K562 (cell line): ENCODE measurements at regions not wholly inside any gene's neighbourhood (a gene's known extent, or its start where the extent isn't known, plus 50 kb on each side); places are given as distances from the start of the nearest gene placed in this dataset.

Experiments
- ATAC-seq: fragments of 200-7000 bp; cut with Tn5 transposase; 3 replicates; pipeline ENCODE4 v1.9.1; 2020; ENCODE audit warnings: moderate library complexity
- BruUV-seq: library from RNA; stranded (reverse); fragments of 400-500 nt; replicated peaks from 2 replicates; lab custom pipeline; 2021; lab: Mats Ljungman, UMichigan
- CTCF ChIA-PET: fragments of 300-600 bp; formaldehyde crosslinking; extraction: SDS; loops from one replicate; lab custom pipeline; 2021; ENCODE audit warnings: low intra/inter-chr PET ratio; lab: Yijun Ruan, JAX
- POLR2A ChIA-PET: fragments of 300-600, 350-650 bp; sonication (Branson Sonifier 250); formaldehyde crosslinking; extraction: SDS; loops from one replicate; lab custom pipeline; 2021; ENCODE audit warnings: antibody characterized with exemption, inconsistent platforms; lab: Yijun Ruan, JAX
- DNase-seq, 4 experiments: peaks; one replicate each; pipeline versions ENCODE4 v3.0.0 to v3.0.0-alpha.2; 2011 to 2018; ENCODE audit warnings: low spot score in 3 of 4, mixed read lengths in 3 of 4; ENCODE audit errors: extremely low read depth in 1 of 4
- FAIRE-seq: peaks from 2 replicates; lab custom pipeline; 2011; peaks lifted over from hg19 to GRCh38; lab: Jason Lieb, UNC
- H2AFZ ChIP-seq: 2 replicates; pipeline ENCODE4 v1.6.0; 2011; ENCODE audit warnings: low read depth, low read length, control low read depth, inconsistent platforms
- H3K27ac ChIP-seq: fragments of 200-600 bp; 3 replicates; pipeline ENCODE4 v1.8.0; 2011; ENCODE audit warnings: low read depth, mild to moderate bottlenecking, control low read depth, inconsistent platforms, low read length, moderate library complexity, mixed read lengths; ENCODE audit errors: extremely low read depth
- H3K27me3 ChIP-seq, 2 experiments: fragments of 300-600 bp in 1 of 2; 2 replicates in 1 of 2; 3 replicates in 1 of 2; pipeline versions ENCODE4 v1.6.0 to v1.8.0; 2011; ENCODE audit warnings: inconsistent platforms in 2 of 2, low read length in 2 of 2, mild to moderate bottlenecking in 1 of 2, mixed read lengths in 1 of 2, moderate library complexity in 1 of 2; ENCODE audit not compliant: control insufficient read depth in 2 of 2, insufficient read depth in 2 of 2
- H3K36me3 ChIP-seq: fragments of 300-600 bp; 3 replicates; pipeline ENCODE4 v1.8.0; 2011; ENCODE audit warnings: mild to moderate bottlenecking, low read length, inconsistent platforms; ENCODE audit not compliant: control insufficient read depth, insufficient read depth
- H3K4me1 ChIP-seq, 2 experiments: fragments of 200-600 bp in 1 of 2; replicated peaks in 1 of 2; 2 replicates in 1 of 2; 3 replicates in 1 of 2; pipeline versions ENCODE4 v1.5.1 to v1.8.0; 2011; ENCODE audit warnings: inconsistent platforms in 2 of 2, low read length in 2 of 2, mild to moderate bottlenecking in 1 of 2, mixed read lengths in 1 of 2, moderate library complexity in 1 of 2; ENCODE audit not compliant: control insufficient read depth in 2 of 2, insufficient read depth in 2 of 2
- H3K4me2 ChIP-seq: 2 replicates; pipeline ENCODE4 v1.6.1; 2011; ENCODE audit warnings: low read length, control low read depth, inconsistent platforms, mixed read lengths; ENCODE audit not compliant: insufficient read depth
- H3K4me3 ChIP-seq: fragments of 200-600 bp; sonication (generic), shearing (Covaris generic); 2 replicates; pipeline ENCODE4 v1.5.1; 2016; ENCODE audit warnings: control low read depth, inconsistent platforms
- H3K79me2 ChIP-seq: fragments of 200-600 bp; 3 replicates; pipeline ENCODE4 v1.8.0; 2011; ENCODE audit warnings: low read length, inconsistent platforms; ENCODE audit not compliant: control insufficient read depth, insufficient read depth
- H3K9ac ChIP-seq, 2 experiments: 2 replicates each; pipeline versions ENCODE4 v1.6.0 to v1.6.1; 2011; ENCODE audit warnings: low read depth in 2 of 2, low read length in 2 of 2, control low read depth in 1 of 2, inconsistent platforms in 1 of 2, mild to moderate bottlenecking in 1 of 2, mixed read lengths in 1 of 2; ENCODE audit not compliant: insufficient read depth in 1 of 2
- H3K9me1 ChIP-seq: one replicate; pipeline ENCODE4 v1.6.0; 2011; ENCODE audit warnings: inconsistent platforms, mild to moderate bottlenecking, low read length, moderate library complexity; ENCODE audit not compliant: control insufficient read depth, insufficient read depth
- H3K9me3 ChIP-seq: replicated peaks from 2 replicates; pipeline ENCODE4 v1.5.1; 2011; ENCODE audit warnings: low read depth, low read length, inconsistent platforms; ENCODE audit not compliant: control insufficient read depth, insufficient read depth
- H4K20me1 ChIP-seq: replicated peaks from 2 replicates; pipeline ENCODE4 v1.6.1; 2011; ENCODE audit warnings: low read length, inconsistent platforms, mixed read lengths; ENCODE audit not compliant: control insufficient read depth, insufficient read depth
- CSDE1 ChIP-seq, 2 experiments: fragments of 450-650 bp; IDR thresholded peaks; 2 replicates each; pipeline ENCODE4 v1.6.1; 2016; ENCODE audit warnings: mild to moderate bottlenecking in 1 of 2
- KLF16 ChIP-seq: IDR thresholded peaks from 2 replicates; pipeline ENCODE4 v1.6.1; 2016; ENCODE audit warnings: antibody characterized with exemption
- RBFOX2 ChIP-seq: fragments of 200-400 bp; formaldehyde crosslinking; IDR thresholded peaks from 2 replicates; pipeline ENCODE4 v1.6.1; 2017; ENCODE audit warnings: low read depth, mild to moderate bottlenecking, low read length, moderate library complexity
- RREB1 ChIP-seq: fragments of 250-450 bp; sonication (Bioruptor Pico); IDR thresholded peaks from 2 replicates; pipeline ENCODE4 v1.4.0; 2020
- SNAPC5 ChIP-seq: fragments of 250-450 bp; sonication (Bioruptor Pico); IDR thresholded peaks from 2 replicates; pipeline ENCODE4 v1.8.0; 2021; ENCODE audit warnings: moderate library complexity, mild to moderate bottlenecking, inconsistent platforms
- TAF7 ChIP-seq: fragments of 450-650 bp; IDR thresholded peaks from 2 replicates; pipeline ENCODE4 v1.6.1; 2016; ENCODE audit warnings: missing genetic modification characterization, missing compliant biosample characterization
- ZNF140 ChIP-seq: fragments of 250-450 bp; sonication (Bioruptor Pico); IDR thresholded peaks from 2 replicates; pipeline ENCODE4 v1.8.0; 2021; ENCODE audit warnings: moderate library complexity, mild to moderate bottlenecking, inconsistent platforms
- WGBS: fragments of 100-300 bp; shearing (Covaris generic); methylation state at CpG from one replicate; pipeline ENCODE4 v1.1.6; 2016; ENCODE audit warnings: low coverage, mixed read lengths; ENCODE audit not compliant: insufficient coverage; ENCODE audit errors: missing lambda C conversion rate; 5-methylcytosine and 5-hydroxymethylcytosine counted together
- in situ Hi-C: fragments of 300-500 bp; cut with MboI; formaldehyde crosslinking; loops from 4 replicates; pipeline ENCODE4 v1.15.0; 2018; ENCODE audit warnings: inconsistent platforms, mixed read lengths
- intact Hi-C: fragments of 100-400 bp; cut with micrococcal nuclease; formaldehyde crosslinking; loops from 2 replicates; pipeline ENCODE4 v1.14.2; 2022

GRCh38 chr2:208819190-208819589 is 412.6 kb downstream of the PTH2R start:
- 65% methylated on average over 2 of the region's 2 CpGs for WGBS
- ATAC-seq, result no peak
- Histone ChIP-seq H3K27ac (no peak overlapping the region), H3K36me3 (no peaks in the 10 kb centered on the region), H3K9me1 (no peaks in the 10 kb centered on the region), H2AFZ (no peak overlapping the region), H4K20me1 (no peaks in the 10 kb centered on the region), H3K27me3 (no peaks in the 10 kb centered on the region), H3K9ac (no peak overlapping the region), H3K79me2 (no peaks in the 10 kb centered on the region), H3K4me3 (no peak overlapping the region), H3K9me3 (no peaks in the 10 kb centered on the region)
- BruUV-seq, result no TSS peak
- POLR2A ChIA-PET, result interaction anchor here (0.6 kb wide), 1 partner anchor 249 kb away, joined by 3 read pairs; no protein-coding TSS in a partner anchor
- in situ Hi-C loops, result no loop called here
- CTCF ChIA-PET, result no interaction called here
- FAIRE-seq, result no peak
- intact Hi-C loops, result no loop called here
- DNase-seq, result no peak
- TF ChIP-seq TAF7 (tag) (no peak), ZNF140 (CRISPR knock-in tag) (no peak), RBFOX2 (no peak), RREB1 (CRISPR knock-in tag) (no peak), SNAPC5 (CRISPR knock-in tag) (no peak), CSDE1 (IDR thresholded peaks at IDR 0.05) (no peak), KLF16 (no peak)
- TF ChIP-seq, all 486 proteins: peak for 0
- Histone ChIP-seq H3K4me1 (no peaks in the 10 kb centered on the region), H3K4me2 (no peak overlapping the region)
